Vagina (tissue), 2 donors: ENCODE measurements at regions not wholly inside any gene's neighbourhood (a gene's known extent, or its start where the extent isn't known, plus 50 kb on each side); places are given as distances from the start of the nearest gene placed in this dataset.

ENCODE experiments used
- CTCF ChIP-seq, 3 experiments: fragments of 450-650 bp in 2 of 3; fragments of 200-600 bp in 1 of 3; sonication (generic) in 1 of 3; IDR thresholded peaks; one replicate each; pipeline ENCODE4 v1.5.1; 2017 to 2019; ENCODE audit warnings: antibody characterized with exemption in 3 of 3, mild to moderate bottlenecking in 2 of 3, moderate library complexity in 2 of 3
- POLR2A ChIP-seq, 2 donors: fragments of 450-650 bp; IDR thresholded peaks; one replicate each; pipeline ENCODE4 v1.6.1; 2017; ENCODE audit warnings: antibody characterized with exemption in 2 of 2, mild to moderate bottlenecking in 2 of 2, moderate library complexity in 2 of 2

DNA sequence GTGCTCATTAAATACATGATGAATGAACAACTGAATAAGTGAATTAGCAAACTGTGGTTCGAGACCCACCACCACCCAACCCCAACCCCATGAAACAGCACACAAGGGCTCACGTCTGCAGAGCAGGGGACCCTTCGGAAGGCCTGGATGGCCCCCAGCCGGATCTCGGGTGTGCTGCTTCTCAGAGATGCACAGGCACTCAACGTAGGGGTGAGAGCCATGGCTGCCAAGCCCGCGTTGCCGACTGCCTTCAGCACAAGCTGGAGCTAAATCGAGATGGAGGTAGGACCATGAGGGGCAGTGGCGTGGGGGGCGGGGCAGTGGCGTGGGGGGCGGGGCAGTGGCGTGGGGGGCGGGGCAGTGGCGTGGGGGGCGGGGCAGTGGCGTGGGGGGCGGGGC lies 93.2 kb downstream of the LITAF start:
- no peak for TF ChIP-seq POLR2A (IDR thresholded peaks at IDR 0.05)
- no peak for TF ChIP-seq CTCF (IDR thresholded peaks at IDR 0.05)
